Astrocyte (in vitro differentiated cells and primary cell): ENCODE measurements at regions not wholly inside any gene's neighbourhood (a gene's known extent, or its start where the extent isn't known, plus 50 kb on each side); places are given as distances from the start of the nearest gene placed in this dataset.

ENCODE experiments used
- DNase-seq: peaks from one replicate; pipeline ENCODE4 v3.0.0-alpha.2; 2010; ENCODE audit warnings: low read depth
- FAIRE-seq: peaks from 2 replicates; lab custom pipeline; 2011; peaks lifted over from hg19 to GRCh38; lab: Jason Lieb, UNC
- H2AFZ ChIP-seq: 2 replicates; pipeline ENCODE4 v1.6.0; 2012; ENCODE audit warnings: low read depth, low read length, inconsistent platforms
- H3K27ac ChIP-seq: 2 replicates; pipeline ENCODE4 v1.5.1; 2011; ENCODE audit warnings: low read depth, low read length, inconsistent platforms
- H3K27me3 ChIP-seq: 2 replicates; pipeline ENCODE4 v1.6.0; 2011; ENCODE audit warnings: low read length, inconsistent platforms; ENCODE audit not compliant: insufficient read depth
- H3K36me3 ChIP-seq: 2 replicates; pipeline ENCODE4 v1.5.1; 2011; ENCODE audit warnings: low read length, inconsistent platforms; ENCODE audit not compliant: insufficient read depth
- H3K4me1 ChIP-seq: 2 replicates; pipeline ENCODE4 v1.5.1; 2011; ENCODE audit warnings: low read length, inconsistent platforms; ENCODE audit not compliant: insufficient read depth
- H3K4me2 ChIP-seq: 2 replicates; pipeline ENCODE4 v1.6.0; 2012; ENCODE audit warnings: low read length, inconsistent platforms
- H3K4me3 ChIP-seq: 2 replicates; pipeline ENCODE4 v1.5.1; 2011; ENCODE audit warnings: low read depth, mild to moderate bottlenecking, low read length, inconsistent platforms; ENCODE audit not compliant: insufficient read depth
- H3K79me2 ChIP-seq: 2 replicates; pipeline ENCODE4 v1.6.0; 2012; ENCODE audit warnings: mild to moderate bottlenecking, low read length, inconsistent platforms; ENCODE audit not compliant: insufficient read depth
- H3K9ac ChIP-seq: 2 replicates; pipeline ENCODE4 v1.6.0; 2012; ENCODE audit warnings: mild to moderate bottlenecking, low read length, inconsistent platforms
- H3K9me3 ChIP-seq: 2 replicates; pipeline ENCODE4 v1.5.1; 2012; ENCODE audit warnings: low read depth, mild to moderate bottlenecking, low read length, inconsistent platforms; ENCODE audit not compliant: insufficient read depth
- H4K20me1 ChIP-seq: 2 replicates; pipeline ENCODE4 v1.6.0; 2012; ENCODE audit warnings: low read length, inconsistent platforms; ENCODE audit not compliant: insufficient read depth
- H3K27ac Mint-ChIP-seq: one replicate; pipeline ENCODE4 v1.8.0; 2021; ENCODE audit warnings: mild to moderate bottlenecking, mixed read lengths; ENCODE audit not compliant: unreplicated experiment
- H3K27me3 Mint-ChIP-seq: one replicate; pipeline ENCODE4 v1.8.0; 2021; ENCODE audit warnings: low read depth, mixed read lengths; ENCODE audit not compliant: unreplicated experiment
- H3K36me3 Mint-ChIP-seq: one replicate; pipeline ENCODE4 v1.8.0; 2021; ENCODE audit warnings: low read depth, mixed read lengths; ENCODE audit not compliant: unreplicated experiment
- H3K4me1 Mint-ChIP-seq: one replicate; pipeline ENCODE4 v1.8.0; 2021; ENCODE audit warnings: low read depth, mixed read lengths; ENCODE audit not compliant: unreplicated experiment
- H3K4me3 Mint-ChIP-seq: one replicate; pipeline ENCODE4 v1.8.0; 2021; ENCODE audit warnings: mild to moderate bottlenecking, moderate library complexity, mixed read lengths; ENCODE audit not compliant: unreplicated experiment
- H3K9me3 Mint-ChIP-seq: one replicate; pipeline ENCODE4 v1.8.0; 2021; ENCODE audit warnings: mild to moderate bottlenecking, mixed read lengths; ENCODE audit not compliant: unreplicated experiment
- EZH2 ChIP-seq: IDR thresholded peaks from 2 replicates; pipeline ENCODE4 v1.6.1; 2012; ENCODE audit warnings: mild to moderate bottlenecking, low read length, inconsistent platforms; ENCODE audit not compliant: insufficient read depth
- TF ChIP-seq, protein P1 (sequence below): IDR thresholded peaks from 2 replicates; pipeline ENCODE4 v1.5.1; 2011; ENCODE audit warnings: low read depth, mild to moderate bottlenecking, inconsistent platforms, low read length, moderate library complexity; ENCODE audit not compliant: insufficient read depth

GRCh38 chr13:90984756-90985155 lies 362.7 kb upstream of the MIR17HG start:
- FAIRE-seq (no peak), DNase-seq (no peak)
- H3K36me3 Mint-ChIP-seq: no peaks in the 10 kb centered on the region
- no peaks in the 10 kb centered on the region for H3K4me1 Mint-ChIP-seq
- H3K9ac ChIP-seq: no peak overlapping the region
- no peak overlapping the region for H3K27ac Mint-ChIP-seq
- TF ChIP-seq, protein P1, sequence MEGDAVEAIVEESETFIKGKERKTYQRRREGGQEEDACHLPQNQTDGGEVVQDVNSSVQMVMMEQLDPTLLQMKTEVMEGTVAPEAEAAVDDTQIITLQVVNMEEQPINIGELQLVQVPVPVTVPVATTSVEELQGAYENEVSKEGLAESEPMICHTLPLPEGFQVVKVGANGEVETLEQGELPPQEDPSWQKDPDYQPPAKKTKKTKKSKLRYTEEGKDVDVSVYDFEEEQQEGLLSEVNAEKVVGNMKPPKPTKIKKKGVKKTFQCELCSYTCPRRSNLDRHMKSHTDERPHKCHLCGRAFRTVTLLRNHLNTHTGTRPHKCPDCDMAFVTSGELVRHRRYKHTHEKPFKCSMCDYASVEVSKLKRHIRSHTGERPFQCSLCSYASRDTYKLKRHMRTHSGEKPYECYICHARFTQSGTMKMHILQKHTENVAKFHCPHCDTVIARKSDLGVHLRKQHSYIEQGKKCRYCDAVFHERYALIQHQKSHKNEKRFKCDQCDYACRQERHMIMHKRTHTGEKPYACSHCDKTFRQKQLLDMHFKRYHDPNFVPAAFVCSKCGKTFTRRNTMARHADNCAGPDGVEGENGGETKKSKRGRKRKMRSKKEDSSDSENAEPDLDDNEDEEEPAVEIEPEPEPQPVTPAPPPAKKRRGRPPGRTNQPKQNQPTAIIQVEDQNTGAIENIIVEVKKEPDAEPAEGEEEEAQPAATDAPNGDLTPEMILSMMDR: no peak
- no peak for TF ChIP-seq EZH2
- no peak overlapping the region for H3K4me2 ChIP-seq
- H3K27ac ChIP-seq: no peak overlapping the region
- no peak overlapping the region for H2AFZ ChIP-seq
- no peaks in the 10 kb centered on the region for H4K20me1 ChIP-seq
- no peaks in the 10 kb centered on the region for H3K9me3 Mint-ChIP-seq
- no peaks in the 10 kb centered on the region for H3K9me3 ChIP-seq
- H3K27me3 ChIP-seq: no peaks in the 10 kb centered on the region
- no peaks in the 10 kb centered on the region for H3K4me1 ChIP-seq
- H3K4me3 ChIP-seq: no peak overlapping the region
- H3K79me2 ChIP-seq: no peaks in the 10 kb centered on the region
- no peaks in the 10 kb centered on the region for H3K27me3 Mint-ChIP-seq
- H3K36me3 ChIP-seq: no peaks in the 10 kb centered on the region
- no peak overlapping the region for H3K4me3 Mint-ChIP-seq

GRCh38 chr13:90995001-90995400 lies 352.5 kb upstream of the MIR17HG start:
- Histone ChIP-seq H3K4me3 (no peak overlapping the region), H3K4me1 (no peaks in the 10 kb centered on the region), H3K27ac (no peak overlapping the region), H3K9me3 (no peaks in the 10 kb centered on the region), H2AFZ (no peak overlapping the region), H3K36me3 (no peaks in the 10 kb centered on the region), H3K27me3 (no peaks in the 10 kb centered on the region), H4K20me1 (no peaks in the 10 kb centered on the region), H3K79me2 (no peaks in the 10 kb centered on the region), H3K4me2 (no peak overlapping the region), H3K9ac (no peak overlapping the region)
- FAIRE-seq: no peak
- H3K27ac Mint-ChIP-seq: no peak overlapping the region
- no peak for DNase-seq
- no peaks in the 10 kb centered on the region for H3K4me1 Mint-ChIP-seq
- no peaks in the 10 kb centered on the region for H3K36me3 Mint-ChIP-seq
- TF ChIP-seq EZH2: no peak
- TF ChIP-seq, protein P1: no peak
- peaks cover 3% of the 10 kb centered on the region for H3K27me3 Mint-ChIP-seq
- H3K9me3 Mint-ChIP-seq: no peaks in the 10 kb centered on the region
- H3K4me3 Mint-ChIP-seq: no peak overlapping the region

DNA sequence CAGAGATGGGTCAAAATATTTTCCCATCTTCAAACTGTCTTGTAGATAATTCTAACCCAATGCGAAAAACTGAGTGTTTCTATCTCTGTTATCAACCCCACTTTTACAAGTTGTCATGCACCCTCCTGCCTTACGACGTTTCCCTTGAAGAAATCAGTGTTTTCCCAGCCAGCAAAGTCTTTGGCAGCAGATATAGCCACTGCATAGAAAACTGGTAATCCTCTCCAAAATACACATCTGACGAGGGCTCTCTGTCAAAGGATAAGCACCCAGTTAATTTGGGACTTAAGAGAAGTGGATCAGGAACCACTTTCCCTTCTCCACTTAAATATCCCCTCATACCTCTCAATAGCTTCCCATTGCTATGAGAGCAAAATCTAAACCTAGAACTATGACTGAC lies 351.9 kb upstream of the MIR17HG start:
- Mint-ChIP-seq H3K4me1 (no peaks in the 10 kb centered on the region), H3K27ac (no peak overlapping the region), H3K36me3 (no peaks in the 10 kb centered on the region), H3K9me3 (no peaks in the 10 kb centered on the region), H3K4me3 (no peak overlapping the region), H3K27me3 (peaks cover 3% of the 10 kb centered on the region)
- TF ChIP-seq, protein P1: no peak
- no peak for TF ChIP-seq EZH2
- Histone ChIP-seq H3K27ac (no peak overlapping the region), H3K79me2 (no peaks in the 10 kb centered on the region), H3K9me3 (no peaks in the 10 kb centered on the region), H3K27me3 (no peaks in the 10 kb centered on the region), H4K20me1 (no peaks in the 10 kb centered on the region), H3K4me1 (no peaks in the 10 kb centered on the region), H3K9ac (no peak overlapping the region), H3K36me3 (no peaks in the 10 kb centered on the region), H3K4me2 (no peak overlapping the region), H3K4me3 (no peak overlapping the region), H2AFZ (no peak overlapping the region)
- DNase-seq: no peak
- no peak for FAIRE-seq
